Ectodermal cell (in vitro differentiated cells): ENCODE measurements at regions not wholly inside any gene's neighbourhood (a gene's known extent, or its start where the extent isn't known, plus 50 kb on each side); places are given as distances from the start of the nearest gene placed in this dataset.

Experiments
- H3K27ac ChIP-seq: 2 replicates; pipeline ENCODE4 v1.7.0; 2013; ENCODE audit warnings: mild to moderate bottlenecking, low read depth, low read length; ENCODE audit not compliant: insufficient read depth, poor library complexity, severe bottlenecking
- H3K27me3 ChIP-seq: 2 replicates; pipeline ENCODE4 v1.7.0; 2013; ENCODE audit warnings: mild to moderate bottlenecking, low read length; ENCODE audit not compliant: insufficient read depth, control insufficient read depth, poor library complexity, severe bottlenecking
- H3K36me3 ChIP-seq: one replicate; pipeline ENCODE4 v1.7.0; 2013; ENCODE audit warnings: low read length; ENCODE audit not compliant: control insufficient read depth, insufficient read depth
- H3K4me1 ChIP-seq: one replicate; pipeline ENCODE4 v1.7.0; 2013; ENCODE audit warnings: low read length; ENCODE audit not compliant: control insufficient read depth, insufficient read depth
- H3K4me3 ChIP-seq: 2 replicates; pipeline ENCODE4 v1.7.0; 2013; ENCODE audit warnings: low read depth, low read length, control low read depth; ENCODE audit not compliant: insufficient read depth
- H3K9me3 ChIP-seq: 2 replicates; pipeline ENCODE4 v1.7.0; 2013; ENCODE audit warnings: mild to moderate bottlenecking, low read length, moderate library complexity; ENCODE audit not compliant: control insufficient read depth
- WGBS, 2 experiments: methylation state at CpG; one replicate each; pipeline ENCODE4 v1.1.7; 2013; ENCODE audit warnings: missing lambda C conversion rate in 2 of 2; 5-methylcytosine and 5-hydroxymethylcytosine counted together

DNA sequence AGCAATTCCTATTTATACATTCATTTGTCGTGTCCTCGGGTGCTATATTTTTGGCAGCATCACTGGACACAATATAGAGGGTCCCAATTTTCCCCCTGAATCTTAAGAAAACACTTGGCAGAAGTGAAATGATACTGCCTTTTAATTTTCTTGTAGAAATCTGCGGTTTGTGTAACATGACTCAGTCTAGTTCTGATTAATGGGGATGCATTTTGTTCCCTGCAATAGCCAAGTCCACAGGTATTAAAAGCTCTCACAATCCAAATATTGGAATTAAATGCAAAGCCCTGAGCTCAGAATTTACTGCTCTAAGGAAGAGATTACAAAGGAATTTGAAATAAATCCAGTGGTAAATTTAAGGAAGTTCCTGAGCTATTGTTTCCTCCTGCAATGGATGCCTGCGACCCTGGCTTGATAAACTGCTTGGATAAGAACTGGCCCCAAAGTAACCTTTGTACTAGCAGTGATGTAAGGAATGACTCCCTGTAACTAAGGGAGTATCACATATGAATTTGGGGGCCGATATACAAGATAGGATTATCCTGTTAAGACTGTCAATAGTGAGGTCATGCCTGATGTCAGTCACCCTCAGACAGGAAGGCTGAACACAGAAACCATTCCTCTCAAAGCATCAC is 349.7 kb upstream of the C1orf87 start:
- Histone ChIP-seq H3K4me1 (no peaks in the 10 kb centered on the region), H3K4me3 (no peak overlapping the region), H3K9me3 (no peaks in the 10 kb centered on the region), H3K27me3 (no peaks in the 10 kb centered on the region), H3K36me3 (no peaks in the 10 kb centered on the region), H3K27ac (no peak overlapping the region)
- 81 to 82% methylated on average over 5 of the region's 5 CpGs for WGBS, 2 experiments

DNA sequence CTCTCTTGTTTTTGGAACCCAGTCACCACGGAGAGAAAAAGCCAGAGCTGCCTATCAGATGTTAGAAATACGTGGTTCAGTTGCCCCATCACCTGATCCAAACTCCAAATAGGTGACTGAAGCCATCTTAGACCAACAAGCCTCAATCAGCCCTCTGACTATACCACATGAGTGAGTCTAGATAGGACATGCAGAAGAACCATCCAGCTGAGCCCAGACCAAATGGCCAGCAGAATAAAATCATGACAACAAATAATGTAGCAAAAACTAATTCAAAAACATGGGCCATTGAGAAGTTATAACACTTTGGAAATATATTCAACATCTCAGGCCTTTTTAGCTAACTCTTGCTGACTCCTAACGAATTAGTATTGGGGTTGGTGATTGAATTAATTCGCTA is 348.4 kb upstream of the C1orf87 start:
- no peaks in the 10 kb centered on the region for H3K27me3 ChIP-seq

GRCh38 chr1:60419023-60419422 is 345.5 kb upstream of the C1orf87 start:
- WGBS, 2 experiments = 88% methylated on average over 1 of the region's 1 CpG; no CpG with 5 or more reads in 1 of the 2 experiments
- Histone ChIP-seq H3K36me3 (no peaks in the 10 kb centered on the region), H3K27ac (no peak overlapping the region), H3K4me1 (no peaks in the 10 kb centered on the region), H3K27me3 (no peaks in the 10 kb centered on the region), H3K9me3 (no peaks in the 10 kb centered on the region), H3K4me3 (no peak overlapping the region)

More for the DNA sequence above, 348.4 kb upstream of the C1orf87 start:
- H3K9me3 ChIP-seq = no peaks in the 10 kb centered on the region
- no peaks in the 10 kb centered on the region for H3K4me1 ChIP-seq
- H3K27ac ChIP-seq = no peak overlapping the region
- H3K36me3 ChIP-seq = no peaks in the 10 kb centered on the region
- WGBS, 2 experiments = 83 to 88% methylated on average over 2 to 4 of the region's 4 CpGs
- no peak overlapping the region for H3K4me3 ChIP-seq

DNA sequence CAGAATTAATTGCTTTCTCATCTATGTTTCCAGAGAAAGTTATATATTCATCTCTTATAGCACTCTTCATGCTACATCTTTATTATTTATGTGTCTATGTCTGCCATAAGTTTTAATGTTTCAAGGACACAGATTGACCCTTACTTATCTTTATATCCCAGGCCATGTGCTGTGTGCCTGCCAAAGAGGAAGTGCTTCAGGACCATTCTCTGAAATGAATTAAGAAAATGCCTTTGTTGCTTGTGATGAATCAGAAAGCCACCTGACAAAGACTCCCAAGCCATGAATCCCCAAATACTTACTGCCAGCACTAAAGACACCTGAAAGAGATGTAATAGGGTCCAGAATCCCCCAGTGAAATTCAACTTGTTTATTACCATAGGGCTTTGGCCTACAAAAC is 342.1 kb upstream of the C1orf87 start:
- H3K27ac ChIP-seq = no peak overlapping the region
- no peak overlapping the region for H3K4me3 ChIP-seq
- H3K36me3 ChIP-seq = no peaks in the 10 kb centered on the region
- H3K9me3 ChIP-seq = no peaks in the 10 kb centered on the region
- H3K27me3 ChIP-seq = no peaks in the 10 kb centered on the region
- no peaks in the 10 kb centered on the region for H3K4me1 ChIP-seq

DNA sequence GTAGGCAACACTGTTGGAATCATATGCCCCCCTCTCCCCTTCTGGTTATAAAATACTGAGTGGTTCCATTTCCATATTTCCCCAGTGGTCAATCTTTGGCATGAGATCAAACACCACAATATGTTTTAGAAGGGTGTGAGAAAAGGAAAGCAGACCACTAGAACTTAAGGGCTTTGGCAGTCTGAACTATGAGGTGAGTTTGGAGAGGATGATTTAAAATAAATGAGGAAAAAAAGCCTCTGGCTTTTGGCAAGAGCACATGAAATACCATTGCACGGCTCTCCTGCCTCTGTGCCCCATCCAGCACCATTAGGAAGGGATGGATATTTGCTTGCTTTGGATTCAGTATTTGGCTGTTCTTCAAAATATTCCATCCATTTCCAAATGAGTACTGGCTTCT is 339.5 kb upstream of the C1orf87 start:
- Histone ChIP-seq H3K27me3 (no peaks in the 10 kb centered on the region), H3K4me1 (no peaks in the 10 kb centered on the region), H3K9me3 (no peaks in the 10 kb centered on the region), H3K36me3 (no peaks in the 10 kb centered on the region), H3K27ac (no peak overlapping the region), H3K4me3 (no peak overlapping the region)
- 89 to 92% methylated on average over 1 of the region's 1 CpG for WGBS, 2 experiments

DNA sequence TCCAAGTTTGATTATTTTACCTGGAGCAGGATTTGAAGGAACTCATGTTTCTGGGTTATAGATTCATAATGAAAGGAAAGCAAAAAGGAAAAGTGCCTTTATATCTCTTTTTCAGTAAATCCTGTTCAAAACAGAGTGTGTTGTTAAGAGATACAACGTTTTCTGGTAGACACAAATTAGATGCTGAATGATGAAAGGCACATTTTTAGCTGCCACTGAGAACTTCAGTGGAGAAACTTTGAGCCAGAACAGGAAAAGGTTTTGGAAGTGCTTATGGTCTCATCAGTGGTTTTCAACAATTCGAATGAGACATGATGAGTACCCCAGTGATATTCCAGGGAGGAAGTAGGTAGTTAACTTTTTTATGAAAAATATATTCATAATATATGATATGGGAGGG is 338.0 kb upstream of the C1orf87 start:
- no peaks in the 10 kb centered on the region for H3K9me3 ChIP-seq
- no peaks in the 10 kb centered on the region for H3K4me1 ChIP-seq
- 89 to 94% methylated on average over 2 of the region's 2 CpGs for WGBS, 2 experiments
- H3K36me3 ChIP-seq = no peaks in the 10 kb centered on the region
- H3K27me3 ChIP-seq = no peaks in the 10 kb centered on the region
- no peak overlapping the region for H3K27ac ChIP-seq
- no peak overlapping the region for H3K4me3 ChIP-seq

- no peaks in the 10 kb centered on the region for H3K4me1 ChIP-seq
- H3K27me3 ChIP-seq = no peaks in the 10 kb centered on the region
- 84 to 97% methylated on average over 2 to 4 of the region's 4 CpGs for WGBS, 2 experiments
- no peak overlapping the region for H3K4me3 ChIP-seq
- H3K36me3 ChIP-seq = no peaks in the 10 kb centered on the region
- H3K9me3 ChIP-seq = no peaks in the 10 kb centered on the region
- peak overlapping the region; percentile 40 for H3K27ac ChIP-seq
Observed at GRCh38 chr1:60402816-60403215, 329.2 kb upstream of the C1orf87 start.

DNA sequence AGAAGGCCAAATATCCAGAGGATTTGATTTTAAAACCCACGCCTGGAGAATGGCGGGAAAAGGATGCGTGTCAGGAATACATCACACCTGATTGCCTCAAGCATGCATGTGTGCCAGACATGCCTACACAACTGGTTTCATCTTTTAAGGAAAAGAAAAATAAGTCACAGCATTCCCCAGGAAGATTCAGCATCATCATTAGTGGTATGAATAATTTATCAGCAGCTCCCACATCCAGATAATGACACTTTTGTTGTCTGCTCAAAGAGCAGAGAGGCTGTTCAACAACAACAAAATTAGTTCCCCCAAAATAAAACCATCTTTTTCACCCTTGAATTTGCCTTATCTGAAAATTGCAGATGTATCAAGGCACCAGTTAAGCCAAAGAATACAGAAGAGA is 328.6 kb upstream of the C1orf87 start:
- WGBS, 2 experiments = 59 to 63% methylated on average over 3 of the region's 3 CpGs
- Histone ChIP-seq H3K4me1 (no peaks in the 10 kb centered on the region), H3K27ac (no peak overlapping the region), H3K4me3 (no peak overlapping the region), H3K9me3 (no peaks in the 10 kb centered on the region), H3K27me3 (no peaks in the 10 kb centered on the region), H3K36me3 (no peaks in the 10 kb centered on the region)

GRCh38 chr1:60394436-60394835 is 320.9 kb upstream of the C1orf87 start:
- no peaks in the 10 kb centered on the region for H3K36me3 ChIP-seq
- no peaks in the 10 kb centered on the region for H3K4me1 ChIP-seq

GRCh38 chr1:60390593-60391282 is 317.2 kb upstream of the C1orf87 start:
- H3K27ac ChIP-seq = no peak overlapping the region
- WGBS, 2 experiments = 85 to 91% methylated on average over 2 to 3 of the region's 3 CpGs

More at GRCh38 chr1:60394436-60394835, 320.9 kb upstream of the C1orf87 start:
- H3K4me3 ChIP-seq = no peak overlapping the region
- no peak overlapping the region for H3K27ac ChIP-seq
- H3K9me3 ChIP-seq = no peaks in the 10 kb centered on the region
- H3K27me3 ChIP-seq = no peaks in the 10 kb centered on the region
- 91 to 100% methylated on average over 3 of the region's 3 CpGs for WGBS, 2 experiments

More at GRCh38 chr1:60390593-60391282, 317.2 kb upstream of the C1orf87 start:
- Histone ChIP-seq H3K4me1 (no peaks in the 10 kb centered on the region), H3K27me3 (no peaks in the 10 kb centered on the region), H3K4me3 (no peak overlapping the region), H3K9me3 (no peaks in the 10 kb centered on the region), H3K36me3 (no peaks in the 10 kb centered on the region)
